Right forelimb (tissue), 1 donor: ENCODE measurements at regions not wholly inside any gene's neighbourhood (a gene's known extent, or its start where the extent isn't known, plus 50 kb on each side); places are given as distances from the start of the nearest gene placed in this dataset.
"Not testable (repeated sequence)": the region's sequence is repeated elsewhere in the genome, so short reads cannot be mapped to it uniquely, and the experiment has no call there.

Experiments used
- DNase-seq: peaks from one replicate; pipeline ENCODE4 v3.0.0-alpha.2; 2018

DNA sequence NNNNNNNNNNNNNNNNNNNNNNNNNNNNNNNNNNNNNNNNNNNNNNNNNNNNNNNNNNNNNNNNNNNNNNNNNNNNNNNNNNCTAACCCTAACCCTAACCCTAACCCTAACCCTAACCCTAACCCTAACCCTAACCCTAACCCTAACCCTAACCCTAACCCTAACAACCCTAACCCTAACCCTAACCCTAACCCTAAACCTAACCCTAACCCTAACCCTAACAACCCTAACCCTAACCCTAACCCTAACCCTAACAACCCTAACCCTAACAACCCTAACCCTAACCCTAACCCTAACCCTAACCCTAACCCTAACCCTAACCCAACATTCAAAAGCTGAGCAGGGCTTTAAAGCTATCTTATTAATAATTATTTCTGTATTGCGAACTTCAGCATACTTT lies 182.5 kb upstream of the FAM20C start:
- not testable (repeated sequence) for DNase-seq

DNA sequence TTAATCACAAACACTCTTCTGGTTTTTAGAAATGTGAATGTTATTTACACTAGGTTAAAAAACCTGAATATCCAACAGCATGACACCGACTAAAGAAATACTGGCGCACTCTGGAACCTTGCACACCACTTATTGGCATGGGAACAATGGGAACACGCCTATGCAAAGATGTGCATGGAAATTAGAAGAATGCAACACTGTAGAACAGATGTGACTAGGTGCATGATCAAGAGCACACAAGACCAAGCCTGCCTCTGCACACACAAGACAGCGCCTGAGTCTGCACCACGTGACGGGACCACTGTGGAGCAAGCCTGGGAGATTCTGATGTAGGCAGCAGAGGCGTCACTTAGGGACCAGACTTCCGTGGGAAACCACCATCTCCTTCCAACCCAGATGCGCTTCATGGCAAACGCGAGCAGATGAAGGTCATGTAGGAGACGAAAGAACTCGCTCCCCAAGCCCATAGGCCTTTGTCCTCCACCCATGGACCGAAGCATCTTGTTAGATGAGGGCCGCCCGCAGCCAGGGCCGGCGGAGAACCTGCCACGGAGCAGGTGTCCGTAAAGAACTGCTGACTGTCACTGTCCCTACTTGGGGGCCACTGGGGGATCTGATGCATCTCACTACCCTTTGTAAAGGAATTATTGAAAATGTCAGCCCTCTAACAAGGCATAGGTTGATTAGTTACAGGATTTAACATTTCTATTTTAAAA lies 159.6 kb upstream of the FAM20C start:
- DNase-seq, result not testable (repeated sequence)

DNA sequence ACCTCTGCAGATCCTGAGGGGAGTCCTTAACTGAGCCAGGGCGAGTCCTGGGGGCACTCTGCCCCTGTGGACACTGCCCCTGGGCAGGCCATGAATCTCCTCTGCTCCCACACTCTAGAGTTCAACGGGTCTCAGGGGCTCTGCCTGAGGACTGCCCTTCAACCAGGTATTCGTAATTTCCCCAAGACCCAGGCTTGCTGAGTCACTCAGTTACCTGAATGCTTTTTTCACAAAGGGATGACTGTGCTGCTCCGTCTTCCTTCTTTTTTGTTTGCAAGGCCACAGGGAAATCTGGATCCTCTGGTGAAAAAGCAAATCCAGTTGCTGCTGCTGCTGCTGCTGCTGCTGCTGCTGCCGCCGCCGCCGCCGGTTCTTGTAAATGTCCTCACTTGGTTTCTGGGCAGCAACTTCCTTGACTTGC lies 157.2 kb upstream of the FAM20C start:
- DNase-seq, result not testable (repeated sequence)

DNA sequence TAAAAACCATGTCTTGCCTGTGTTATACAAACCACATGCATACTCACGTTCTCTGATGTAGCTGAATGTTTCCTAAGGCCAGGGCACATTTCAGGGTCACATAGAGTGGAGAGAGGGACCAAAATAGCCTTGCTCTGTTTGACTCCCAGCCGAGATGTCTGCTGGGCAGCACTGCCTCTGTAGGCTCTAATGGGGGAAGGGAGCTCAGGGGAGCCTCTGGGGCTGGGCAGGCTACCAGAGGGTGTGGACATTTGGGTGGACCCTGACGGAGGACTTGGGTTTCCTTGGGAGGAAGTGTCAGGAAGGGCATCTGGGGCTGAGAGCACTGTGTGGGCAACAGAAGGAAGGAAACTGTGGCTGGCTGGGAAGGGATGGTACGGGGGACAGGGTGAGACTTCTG lies 155.8 kb upstream of the FAM20C start:
- not testable (repeated sequence) for DNase-seq

DNA sequence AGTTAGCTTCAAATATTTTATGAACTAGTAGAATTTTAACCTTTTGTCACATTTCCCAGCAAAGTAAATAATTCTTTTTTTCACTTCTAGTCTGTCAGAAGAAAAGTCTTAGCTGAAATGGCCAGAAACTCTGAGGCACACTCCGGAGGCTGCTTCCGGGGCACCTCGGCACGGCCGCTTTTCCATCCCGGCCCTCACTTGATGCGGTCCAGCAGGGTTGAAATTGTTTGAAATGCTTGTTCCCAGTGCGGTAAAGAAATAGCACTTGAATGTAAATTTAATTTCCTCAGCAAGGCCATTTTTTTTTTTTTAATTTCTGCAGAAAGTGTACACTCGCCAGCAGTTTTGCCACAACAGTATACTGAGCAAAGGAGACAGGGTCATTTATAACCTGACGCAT lies 154.7 kb upstream of the FAM20C start:
- DNase-seq, result not testable (repeated sequence)

DNA sequence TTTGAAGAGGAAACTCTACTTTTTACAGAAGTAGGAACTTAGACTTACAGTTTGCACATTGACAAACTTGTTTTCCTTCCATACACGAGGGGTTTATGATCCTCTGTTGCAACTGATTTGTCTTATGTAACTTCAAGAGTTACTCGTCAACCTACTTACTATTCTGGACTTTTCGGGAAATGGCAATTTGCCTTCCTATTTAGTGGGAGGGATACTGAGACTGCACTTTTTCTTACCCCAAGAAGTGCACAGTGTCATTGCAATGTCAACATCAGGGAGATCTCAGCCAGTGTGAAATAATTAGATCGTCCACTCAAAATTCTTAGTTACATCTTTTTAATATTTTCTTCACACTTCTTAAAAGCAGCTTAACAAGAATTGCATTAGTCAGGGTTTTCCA lies 153.9 kb upstream of the FAM20C start:
- DNase-seq, result not testable (repeated sequence)

DNA sequence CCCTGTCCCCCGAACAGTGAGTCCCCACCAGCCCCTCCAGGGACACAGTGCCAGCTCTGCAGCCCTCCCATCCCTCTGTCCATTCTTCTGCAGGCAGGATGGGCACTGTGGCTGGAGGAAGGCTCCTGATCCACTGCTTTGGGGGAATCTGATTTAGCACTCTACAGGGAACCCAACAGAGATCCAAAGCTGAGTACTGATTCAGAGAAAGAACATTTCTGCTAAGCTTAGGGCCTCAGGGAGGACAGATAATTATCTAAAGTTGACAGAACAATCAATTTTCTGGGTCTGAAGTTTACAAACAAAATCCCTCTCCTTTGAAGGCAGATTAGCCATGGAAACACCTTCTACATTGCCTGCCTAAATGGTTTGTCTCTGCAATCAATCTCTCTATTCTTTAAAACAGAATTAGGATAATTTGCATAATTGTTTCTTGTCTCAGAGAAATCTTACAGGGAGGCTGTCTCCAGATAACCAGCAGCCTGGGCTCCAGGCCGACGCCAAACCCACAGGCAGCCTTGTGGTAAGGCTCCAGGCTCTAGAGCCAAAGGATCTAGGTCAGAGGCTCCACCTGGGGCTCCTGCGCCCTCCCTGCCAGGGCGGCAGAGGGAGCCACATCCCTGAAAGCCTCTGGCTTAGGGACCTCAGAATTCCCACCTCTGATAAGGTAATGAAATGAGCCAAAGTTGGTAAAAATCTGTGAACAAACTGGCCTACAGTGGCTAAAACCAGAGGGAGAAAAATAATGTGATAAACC lies 152.2 kb upstream of the FAM20C start:
- DNase-seq, result not testable (repeated sequence)

DNA sequence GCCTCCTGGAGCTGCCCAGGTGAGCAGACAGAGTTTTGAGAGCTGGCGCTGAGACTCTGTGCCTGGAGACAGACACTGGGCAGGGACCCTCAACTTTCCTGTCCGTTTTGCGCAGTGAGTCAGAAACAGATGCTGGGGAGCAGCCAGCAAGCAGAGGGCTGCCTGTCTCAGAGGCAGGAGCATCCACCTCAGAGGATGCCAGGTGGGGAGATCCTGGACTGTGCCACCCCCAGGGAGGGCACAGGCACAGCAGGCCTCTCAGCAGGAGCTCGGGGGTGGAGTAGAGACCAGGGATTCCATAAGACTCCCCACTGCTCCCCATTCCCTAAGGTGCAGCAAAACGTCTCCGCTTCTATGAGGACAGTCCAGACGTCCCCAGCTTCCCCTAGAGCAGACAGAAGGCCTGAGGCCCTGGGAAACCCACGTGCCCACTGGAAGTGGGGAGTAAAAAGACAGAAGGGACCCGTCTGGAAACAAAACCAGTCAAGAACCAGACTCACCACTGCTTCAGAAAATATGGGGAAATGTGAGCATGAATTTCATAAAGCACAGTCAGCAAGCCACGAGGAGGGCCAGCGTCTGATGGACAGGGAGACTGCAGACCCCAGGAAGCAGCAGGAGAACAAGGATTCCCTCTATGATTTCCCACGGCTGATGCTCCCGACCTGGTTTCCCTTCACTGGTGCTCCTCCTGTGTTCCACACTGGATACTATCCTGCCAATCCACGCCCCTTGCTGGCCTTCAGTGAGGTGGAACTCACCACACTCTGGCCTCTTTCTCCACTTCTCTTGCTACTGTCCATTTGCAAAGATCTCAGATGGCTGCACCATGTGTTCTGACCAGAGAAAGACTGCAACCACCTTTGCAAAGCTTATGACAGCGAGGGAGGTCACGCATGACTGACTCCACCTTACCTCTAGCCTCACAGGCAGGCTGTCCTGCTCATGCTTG lies 151.3 kb upstream of the FAM20C start:
- DNase-seq, result no peak

DNA sequence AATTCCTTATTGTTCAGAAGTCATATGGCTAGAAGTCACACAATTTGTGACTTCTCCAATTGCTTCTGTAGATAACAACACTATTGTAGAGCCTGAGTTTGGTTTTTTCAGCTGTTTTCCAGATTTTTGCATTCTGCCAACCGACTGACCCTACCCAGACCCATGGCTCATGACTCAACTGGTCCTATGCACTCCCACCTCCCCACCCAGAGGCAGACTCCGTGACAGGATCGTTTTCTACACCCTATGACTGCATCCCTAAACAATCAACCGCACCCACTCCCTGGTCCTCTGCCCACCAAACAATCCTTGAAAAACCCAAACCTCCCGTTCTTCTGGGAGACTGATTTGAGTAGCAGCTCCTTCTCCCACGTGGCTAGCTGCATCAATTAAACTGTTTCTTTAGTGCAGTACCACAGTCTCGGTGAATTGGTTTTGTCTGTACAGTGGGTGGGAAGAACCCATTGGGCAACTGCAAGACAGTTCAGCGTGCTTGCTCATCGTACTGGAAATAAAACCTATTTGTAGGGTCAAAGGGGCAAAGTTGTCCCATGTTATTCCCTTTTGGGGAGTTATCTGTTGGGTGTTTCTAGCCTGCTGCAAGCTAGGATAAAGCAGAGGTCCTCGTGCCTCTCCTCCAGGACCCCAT lies 150.3 kb upstream of the FAM20C start:
- no peak for DNase-seq

DNA sequence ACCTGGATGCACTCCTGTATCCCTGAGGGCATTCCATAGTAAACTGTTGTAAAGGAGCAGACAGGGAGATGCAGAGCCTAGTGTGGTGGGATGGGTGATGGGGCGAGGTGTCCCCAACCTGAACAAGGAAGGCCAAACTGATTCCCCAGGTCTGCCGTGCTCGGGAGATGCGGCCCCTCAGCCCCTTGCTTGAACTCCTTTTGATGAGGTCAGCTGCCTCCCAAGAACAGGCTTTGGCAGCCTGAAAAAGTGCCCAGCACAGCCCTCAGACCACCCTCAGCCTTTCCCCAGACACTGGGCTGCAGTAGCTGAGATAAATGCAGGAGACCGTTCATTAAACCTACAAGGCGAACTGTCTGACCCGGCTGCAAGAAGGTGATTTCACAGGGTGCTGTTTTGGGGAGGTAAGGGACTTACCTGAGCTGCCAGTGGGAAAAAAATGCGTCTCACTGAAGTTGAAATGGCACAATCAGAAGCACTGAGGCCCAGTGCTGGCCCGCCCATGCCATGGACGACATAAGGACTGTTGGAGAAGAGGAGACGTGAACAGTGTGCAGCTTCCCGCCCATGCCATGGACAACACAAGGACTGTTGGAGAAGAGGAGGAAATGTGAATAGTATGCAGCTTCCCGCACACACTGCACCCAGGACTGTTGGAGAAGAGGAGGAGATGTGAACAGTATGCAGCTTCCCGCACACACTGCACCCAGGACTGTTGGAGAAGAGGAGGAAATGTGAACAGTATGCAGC lies 148.4 kb upstream of the FAM20C start:
- DNase-seq, result no peak

DNA sequence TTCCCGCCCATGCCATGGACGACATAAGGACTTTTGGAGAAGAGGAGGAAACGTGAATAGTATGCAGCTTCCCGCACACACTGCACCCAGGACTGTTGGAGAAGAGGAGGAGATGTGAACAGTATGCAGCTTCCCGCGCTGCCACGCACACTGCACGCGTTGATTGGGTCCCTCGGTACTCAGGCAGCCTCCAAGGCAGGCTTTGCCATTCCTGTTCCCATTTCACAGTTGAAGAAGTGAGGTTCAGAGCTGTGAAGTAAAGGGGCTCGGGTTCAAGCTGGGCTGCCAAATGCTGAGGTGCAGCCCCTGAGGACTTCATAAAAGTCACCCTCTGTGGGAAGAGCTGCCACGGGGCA lies 147.9 kb upstream of the FAM20C start:
- no peak for DNase-seq

DNA sequence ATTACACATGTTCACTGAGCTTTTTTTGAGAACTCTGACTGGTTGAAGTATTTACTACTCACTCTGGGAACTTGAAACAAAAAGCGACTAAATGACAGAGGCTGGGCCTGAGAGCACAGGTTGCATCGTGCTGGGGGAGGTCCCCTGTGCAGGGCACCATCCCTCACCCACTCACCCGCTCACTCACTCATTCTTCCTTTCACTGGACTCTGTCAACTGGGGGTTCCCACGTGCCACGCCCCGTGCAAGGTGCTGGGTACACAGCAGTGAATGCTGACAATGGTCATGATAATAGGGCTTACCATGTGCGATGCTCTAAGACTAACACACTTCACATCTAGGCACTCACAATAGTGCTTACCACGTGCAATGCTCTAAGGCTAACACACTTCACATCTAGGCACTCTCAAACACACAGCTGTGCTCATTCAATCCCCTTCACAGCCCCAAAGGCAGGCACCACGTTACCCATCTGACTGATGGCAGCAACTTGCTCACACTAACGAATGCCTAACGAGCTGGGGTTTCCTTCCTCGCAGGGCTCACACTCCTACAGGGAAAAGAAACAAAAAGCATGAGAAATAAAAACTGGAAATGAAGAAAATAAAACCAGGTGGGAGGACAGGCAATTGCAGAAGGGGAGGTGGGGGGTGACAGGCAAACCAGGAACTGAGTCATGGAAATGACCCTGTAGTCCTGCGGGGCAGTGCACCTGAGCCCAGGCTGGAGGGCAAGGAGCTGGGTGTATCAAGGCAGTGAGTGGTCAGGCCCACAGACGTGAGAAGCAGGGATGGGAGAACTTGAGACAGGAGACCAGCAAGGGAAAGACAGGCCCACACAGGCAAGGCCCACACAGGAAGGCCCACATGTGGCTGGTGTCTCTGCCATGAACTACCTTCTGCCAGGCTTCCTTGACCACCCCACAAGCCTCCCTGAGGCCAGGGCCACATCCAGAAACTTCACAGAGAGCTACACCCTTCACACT lies 147.0 kb upstream of the FAM20C start:
- no peak for DNase-seq

DNA sequence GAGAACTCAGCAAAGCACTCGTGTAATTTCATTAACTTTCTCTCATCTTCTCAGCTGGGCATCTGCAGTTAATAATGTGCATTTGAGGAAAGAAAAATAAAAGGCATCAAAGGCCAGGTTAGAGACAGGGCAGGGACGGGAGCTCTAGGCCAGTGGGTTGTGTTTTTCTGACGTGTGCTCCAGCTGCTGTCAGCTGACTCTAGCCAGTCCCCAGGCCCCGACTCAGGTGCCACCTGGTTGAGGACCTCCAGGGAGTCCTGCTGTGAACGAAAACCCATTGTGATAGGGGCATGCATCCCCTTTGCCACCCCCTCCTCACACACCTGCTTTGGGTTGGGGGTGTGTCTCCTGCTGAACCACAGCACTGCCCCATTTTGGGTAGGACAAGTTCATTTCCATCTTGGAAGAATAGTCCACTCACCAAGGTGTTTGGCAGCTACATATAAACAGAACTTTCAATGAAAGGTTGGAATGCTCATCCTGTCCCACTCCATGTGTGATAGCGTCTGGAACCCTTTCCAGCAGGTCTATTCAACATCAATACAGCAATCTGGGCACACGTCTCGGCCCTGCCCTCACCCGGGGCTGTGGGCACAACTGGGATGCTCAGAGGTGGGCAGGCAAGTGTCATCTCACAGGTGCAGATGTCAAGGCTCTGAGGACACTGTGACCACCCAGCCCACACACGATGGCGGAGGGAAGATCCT lies 146.1 kb upstream of the FAM20C start:
- no peak for DNase-seq

DNA sequence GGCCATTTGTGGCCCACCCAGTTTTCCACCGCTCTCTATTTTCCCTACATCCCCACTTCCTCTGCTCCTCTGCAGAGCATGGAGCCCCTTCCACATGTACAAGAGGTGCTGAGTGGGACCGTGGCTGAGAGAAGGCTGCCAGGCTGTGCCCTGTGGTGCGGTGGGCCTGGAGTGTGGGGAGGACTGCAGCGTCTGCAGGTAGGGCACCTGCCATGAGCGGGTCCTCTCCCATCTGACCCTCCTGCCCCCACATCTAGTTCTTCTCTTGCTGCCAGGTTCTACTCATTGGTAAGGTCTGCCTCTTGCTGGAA lies 145.6 kb upstream of the FAM20C start:
- no peak for DNase-seq

DNA sequence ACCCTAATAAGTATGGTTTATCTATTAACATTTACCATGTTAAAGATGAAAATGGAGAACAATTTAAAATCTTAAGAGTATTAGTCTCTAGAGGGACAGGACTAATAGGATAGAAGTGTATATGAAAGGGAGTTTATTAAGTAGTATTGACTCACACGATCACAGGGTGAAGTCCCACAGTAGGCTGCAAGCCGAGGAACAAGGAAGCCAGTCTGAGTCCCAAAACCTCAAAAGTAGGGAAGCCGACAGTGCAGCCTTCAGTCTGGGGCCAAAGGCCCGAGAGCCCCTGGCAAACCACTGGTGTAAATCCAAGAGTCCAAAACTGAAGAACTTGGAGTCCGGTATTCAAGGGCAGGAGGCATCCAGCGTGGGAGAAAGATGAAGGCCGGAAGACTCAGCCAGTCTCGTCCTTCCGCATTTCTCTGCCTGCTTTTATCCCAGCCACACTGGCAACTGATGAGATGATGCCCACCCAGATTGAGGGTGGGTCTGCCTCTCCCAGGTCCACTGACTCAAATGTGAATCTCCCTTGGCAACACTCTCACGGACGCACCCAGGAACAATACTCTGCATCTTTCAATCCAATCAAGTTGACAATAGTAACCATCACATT lies 140.8 kb upstream of the FAM20C start:
- DNase-seq, result no peak

DNA sequence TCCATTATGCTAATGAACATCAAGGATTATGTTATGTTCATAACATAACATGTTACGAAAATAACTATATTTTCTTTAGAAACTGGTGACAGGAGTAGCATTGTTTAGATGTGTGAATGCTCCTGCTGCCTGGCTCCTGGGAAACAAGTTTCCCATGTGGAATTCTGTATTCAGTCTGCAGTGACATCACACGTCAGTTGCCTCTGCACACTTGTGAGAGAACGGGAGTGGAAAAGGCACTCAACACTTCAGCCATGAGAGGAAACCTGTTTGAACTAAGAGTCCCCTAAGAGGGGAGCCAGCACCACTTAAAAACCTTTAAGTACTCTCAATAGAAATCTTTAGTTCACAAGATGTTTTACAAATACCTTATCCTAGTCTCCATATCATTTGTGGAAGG lies 140.3 kb upstream of the FAM20C start:
- no peak for DNase-seq

DNA sequence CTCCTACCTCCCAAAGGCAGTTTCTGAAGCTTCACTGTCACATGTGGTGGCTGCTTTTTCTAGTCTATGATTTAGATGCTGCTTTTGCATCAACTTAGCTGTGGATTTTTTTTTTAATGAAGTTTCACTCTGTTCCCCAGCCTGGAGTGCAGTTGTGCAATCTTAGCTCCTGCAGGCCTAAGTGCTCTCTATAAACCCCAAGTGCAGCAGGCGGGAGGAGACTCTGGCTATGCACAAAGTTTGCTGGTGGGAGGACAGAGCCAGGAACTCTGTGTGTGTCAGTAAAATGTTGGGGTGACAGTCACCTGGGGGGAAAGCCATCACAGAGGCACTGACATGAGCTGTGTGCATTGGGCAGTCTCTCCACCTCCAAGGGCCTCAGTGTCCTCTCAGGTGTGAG lies 138.8 kb upstream of the FAM20C start:
- no peak for DNase-seq

DNA sequence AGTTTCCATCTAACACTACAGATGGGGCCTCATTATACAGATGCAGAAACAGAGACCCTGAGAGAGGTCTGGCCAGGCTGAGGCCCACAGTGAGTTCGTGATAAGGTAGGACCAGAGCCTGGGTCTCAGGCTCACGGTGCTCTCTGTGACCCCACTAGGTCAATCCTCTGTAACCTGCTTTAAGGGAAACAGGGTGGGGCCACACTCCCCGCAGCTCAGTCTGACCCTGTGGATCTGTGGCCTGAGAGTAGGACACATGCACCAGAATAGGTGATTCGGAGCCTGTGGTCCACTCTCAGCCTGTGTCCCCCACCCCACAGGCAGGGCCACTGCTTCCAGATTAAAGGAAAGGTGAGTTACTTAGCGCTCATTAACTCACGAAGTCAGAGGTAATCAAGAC lies 137.8 kb upstream of the FAM20C start:
- no peak for DNase-seq

DNA sequence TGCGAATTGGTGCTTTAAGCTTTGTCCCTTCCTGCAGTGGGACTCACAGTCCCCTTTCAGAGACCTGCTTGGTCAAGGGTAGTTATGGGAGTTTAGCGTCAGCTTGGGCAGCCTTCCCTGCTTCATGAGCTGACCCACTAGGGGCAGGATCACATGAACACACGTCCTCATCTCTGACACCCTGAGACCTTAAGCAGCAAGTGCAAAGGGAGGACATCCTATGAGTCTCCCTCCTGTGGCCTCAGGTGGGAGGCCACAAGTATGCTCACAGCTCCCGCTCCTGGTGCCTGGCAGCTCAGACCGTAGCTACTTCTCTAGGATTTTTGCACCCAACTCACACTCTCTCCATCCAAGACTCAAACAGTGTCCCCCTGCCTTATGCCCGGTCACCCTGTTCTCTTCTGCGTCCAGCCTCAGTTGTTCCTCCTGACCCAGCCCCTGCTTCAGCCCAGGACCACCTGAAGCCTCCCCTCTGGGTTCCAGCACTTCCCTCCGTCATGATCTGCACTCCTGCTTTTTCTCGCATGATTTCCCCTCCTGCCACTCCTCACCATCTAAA lies 136.6 kb upstream of the FAM20C start:
- no peak for DNase-seq
